ENCODE measurements at regions not wholly inside any gene's neighbourhood (a gene's known extent, or its start where the extent isn't known, plus 50 kb on each side); places are given as distances from the start of the nearest gene placed in this dataset.
"Not testable (repeated sequence)": the region's sequence is repeated elsewhere in the genome, so short reads cannot be mapped to it uniquely, and the experiment has no call there.

DNA sequence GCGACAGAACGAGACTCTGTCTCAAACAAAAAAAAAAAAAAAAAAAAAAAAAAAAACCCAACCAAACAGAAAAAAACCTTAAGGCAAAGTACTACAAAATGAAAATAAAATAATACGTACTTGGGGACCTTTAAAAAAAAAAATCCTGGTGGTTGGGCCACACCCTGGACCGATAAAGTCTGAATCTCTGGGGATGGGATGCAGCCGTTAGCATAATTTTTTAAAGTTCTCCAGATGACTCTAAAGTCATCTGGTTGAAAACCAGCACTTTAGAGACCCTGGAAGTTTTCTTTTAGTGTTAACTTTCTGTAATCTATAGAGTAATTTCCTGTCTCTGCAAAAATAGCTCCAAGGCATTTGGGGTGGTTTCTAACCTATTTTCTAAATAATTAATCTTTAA lies 142.9 kb upstream of the SALL4 start:
- Histone ChIP-seq H3F3A (ENCODE audit: insufficient read depth, low read length, poor library complexity, severe bottlenecking) (no peaks in the 10 kb centered on the region), H3K4me2 (ENCODE audit: low read length) (no peak overlapping the region), H3K27ac (ENCODE audit: low read length) (no peak overlapping the region), H4K20me1 (ENCODE audit: insufficient read depth) (no peaks in the 10 kb centered on the region), H3K4me3 (ENCODE audit: low read length) (no peak overlapping the region), H3K36me3 (ENCODE audit: insufficient read depth, low read length) (no peaks in the 10 kb centered on the region), H3K9me2 (ENCODE audit: insufficient read depth, low read length) (no peaks in the 10 kb centered on the region), H3K9ac (ENCODE audit: low read length) (no peak overlapping the region), H3K79me2 (replicated peaks; ENCODE audit: insufficient read depth, low read length) (no peaks in the 10 kb centered on the region), H3K27me3 (ENCODE audit: insufficient read depth, low read depth, low read length) (no peaks in the 10 kb centered on the region), H3K9me3 (ENCODE audit: low read length) (no peaks in the 10 kb centered on the region), H2AFZ (ENCODE audit: low read depth, low read length) (no peak overlapping the region)
- TF ChIP-seq, protein P1, sequence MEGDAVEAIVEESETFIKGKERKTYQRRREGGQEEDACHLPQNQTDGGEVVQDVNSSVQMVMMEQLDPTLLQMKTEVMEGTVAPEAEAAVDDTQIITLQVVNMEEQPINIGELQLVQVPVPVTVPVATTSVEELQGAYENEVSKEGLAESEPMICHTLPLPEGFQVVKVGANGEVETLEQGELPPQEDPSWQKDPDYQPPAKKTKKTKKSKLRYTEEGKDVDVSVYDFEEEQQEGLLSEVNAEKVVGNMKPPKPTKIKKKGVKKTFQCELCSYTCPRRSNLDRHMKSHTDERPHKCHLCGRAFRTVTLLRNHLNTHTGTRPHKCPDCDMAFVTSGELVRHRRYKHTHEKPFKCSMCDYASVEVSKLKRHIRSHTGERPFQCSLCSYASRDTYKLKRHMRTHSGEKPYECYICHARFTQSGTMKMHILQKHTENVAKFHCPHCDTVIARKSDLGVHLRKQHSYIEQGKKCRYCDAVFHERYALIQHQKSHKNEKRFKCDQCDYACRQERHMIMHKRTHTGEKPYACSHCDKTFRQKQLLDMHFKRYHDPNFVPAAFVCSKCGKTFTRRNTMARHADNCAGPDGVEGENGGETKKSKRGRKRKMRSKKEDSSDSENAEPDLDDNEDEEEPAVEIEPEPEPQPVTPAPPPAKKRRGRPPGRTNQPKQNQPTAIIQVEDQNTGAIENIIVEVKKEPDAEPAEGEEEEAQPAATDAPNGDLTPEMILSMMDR (IDR thresholded peaks at IDR 0.05; ENCODE audit: poor library complexity, severe bottlenecking) = no peak
- no peak for TF ChIP-seq EZH2 (IDR thresholded peaks at IDR 0.05; ENCODE audit: borderline replicate concordance, insufficient read depth, low read length, poor library complexity, severe bottlenecking)
- TF ChIP-seq MXI1 (conservative IDR thresholded peaks at IDR 0.05; ENCODE audit: poor library complexity, severe bottlenecking) = no peak
- TF ChIP-seq RAD21 (conservative IDR thresholded peaks at IDR 0.05) = no peak
- TF ChIP-seq POLR2AphosphoS5 (IDR thresholded peaks at IDR 0.05) = no peak
- no peak for TF ChIP-seq TAF1 (IDR thresholded peaks at IDR 0.05; ENCODE audit: low read depth)

DNA sequence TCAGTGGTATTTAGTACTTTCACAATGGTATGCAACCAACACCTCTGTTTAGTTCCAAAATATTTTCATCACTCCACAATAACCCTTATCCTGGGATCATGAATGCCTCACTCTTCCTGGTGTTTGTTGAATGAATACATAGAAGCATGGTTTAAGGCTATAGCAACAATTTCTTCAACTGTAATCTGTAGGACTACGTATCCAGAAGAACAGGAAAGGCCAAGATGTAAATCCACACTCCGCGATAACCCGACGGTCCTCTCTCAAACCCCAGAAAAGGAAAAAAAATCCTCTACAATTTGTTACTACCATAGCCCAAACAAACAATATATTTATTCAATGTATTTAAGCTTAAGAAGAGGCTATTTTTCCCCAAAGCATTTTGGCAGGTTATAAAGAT lies 141.4 kb upstream of the SALL4 start:
- Histone ChIP-seq H3F3A (ENCODE audit: insufficient read depth, low read length, poor library complexity, severe bottlenecking) (no peaks in the 10 kb centered on the region), H3K4me2 (ENCODE audit: low read length) (no peak overlapping the region), H3K9ac (ENCODE audit: low read length) (no peak overlapping the region), H3K36me3 (ENCODE audit: insufficient read depth, low read length) (no peaks in the 10 kb centered on the region), H3K9me2 (ENCODE audit: insufficient read depth, low read length) (no peaks in the 10 kb centered on the region), H3K4me3 (ENCODE audit: low read length) (no peak overlapping the region), H3K79me2 (replicated peaks; ENCODE audit: insufficient read depth, low read length) (no peaks in the 10 kb centered on the region), H4K20me1 (ENCODE audit: insufficient read depth) (no peaks in the 10 kb centered on the region), H3K27ac (ENCODE audit: low read length) (no peak overlapping the region), H3K9me3 (ENCODE audit: low read length) (no peaks in the 10 kb centered on the region), H3K27me3 (ENCODE audit: insufficient read depth, low read depth, low read length) (no peaks in the 10 kb centered on the region), H2AFZ (ENCODE audit: low read depth, low read length) (no peak overlapping the region)
- TF ChIP-seq, protein P1 (IDR thresholded peaks at IDR 0.05; ENCODE audit: poor library complexity, severe bottlenecking) = no peak
- TF ChIP-seq RAD21 (conservative IDR thresholded peaks at IDR 0.05) = no peak
- no peak for TF ChIP-seq TAF1 (IDR thresholded peaks at IDR 0.05; ENCODE audit: low read depth)
- no peak for TF ChIP-seq EP300 (conservative IDR thresholded peaks at IDR 0.05; ENCODE audit: poor library complexity, severe bottlenecking)
- no peak for TF ChIP-seq POLR2AphosphoS5 (IDR thresholded peaks at IDR 0.05)
- TF ChIP-seq EZH2 (IDR thresholded peaks at IDR 0.05; ENCODE audit: borderline replicate concordance, insufficient read depth, low read length, poor library complexity, severe bottlenecking) = no peak
- no peak for TF ChIP-seq SMC3 (conservative IDR thresholded peaks at IDR 0.05; ENCODE audit: poor library complexity)
- no peak for TF ChIP-seq MXI1 (conservative IDR thresholded peaks at IDR 0.05; ENCODE audit: poor library complexity, severe bottlenecking)
- TF ChIP-seq, protein P2, sequence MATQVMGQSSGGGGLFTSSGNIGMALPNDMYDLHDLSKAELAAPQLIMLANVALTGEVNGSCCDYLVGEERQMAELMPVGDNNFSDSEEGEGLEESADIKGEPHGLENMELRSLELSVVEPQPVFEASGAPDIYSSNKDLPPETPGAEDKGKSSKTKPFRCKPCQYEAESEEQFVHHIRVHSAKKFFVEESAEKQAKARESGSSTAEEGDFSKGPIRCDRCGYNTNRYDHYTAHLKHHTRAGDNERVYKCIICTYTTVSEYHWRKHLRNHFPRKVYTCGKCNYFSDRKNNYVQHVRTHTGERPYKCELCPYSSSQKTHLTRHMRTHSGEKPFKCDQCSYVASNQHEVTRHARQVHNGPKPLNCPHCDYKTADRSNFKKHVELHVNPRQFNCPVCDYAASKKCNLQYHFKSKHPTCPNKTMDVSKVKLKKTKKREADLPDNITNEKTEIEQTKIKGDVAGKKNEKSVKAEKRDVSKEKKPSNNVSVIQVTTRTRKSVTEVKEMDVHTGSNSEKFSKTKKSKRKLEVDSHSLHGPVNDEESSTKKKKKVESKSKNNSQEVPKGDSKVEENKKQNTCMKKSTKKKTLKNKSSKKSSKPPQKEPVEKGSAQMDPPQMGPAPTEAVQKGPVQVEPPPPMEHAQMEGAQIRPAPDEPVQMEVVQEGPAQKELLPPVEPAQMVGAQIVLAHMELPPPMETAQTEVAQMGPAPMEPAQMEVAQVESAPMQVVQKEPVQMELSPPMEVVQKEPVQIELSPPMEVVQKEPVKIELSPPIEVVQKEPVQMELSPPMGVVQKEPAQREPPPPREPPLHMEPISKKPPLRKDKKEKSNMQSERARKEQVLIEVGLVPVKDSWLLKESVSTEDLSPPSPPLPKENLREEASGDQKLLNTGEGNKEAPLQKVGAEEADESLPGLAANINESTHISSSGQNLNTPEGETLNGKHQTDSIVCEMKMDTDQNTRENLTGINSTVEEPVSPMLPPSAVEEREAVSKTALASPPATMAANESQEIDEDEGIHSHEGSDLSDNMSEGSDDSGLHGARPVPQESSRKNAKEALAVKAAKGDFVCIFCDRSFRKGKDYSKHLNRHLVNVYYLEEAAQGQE (IDR thresholded peaks at IDR 0.05; ENCODE audit: borderline replicate concordance) = no peak

DNA sequence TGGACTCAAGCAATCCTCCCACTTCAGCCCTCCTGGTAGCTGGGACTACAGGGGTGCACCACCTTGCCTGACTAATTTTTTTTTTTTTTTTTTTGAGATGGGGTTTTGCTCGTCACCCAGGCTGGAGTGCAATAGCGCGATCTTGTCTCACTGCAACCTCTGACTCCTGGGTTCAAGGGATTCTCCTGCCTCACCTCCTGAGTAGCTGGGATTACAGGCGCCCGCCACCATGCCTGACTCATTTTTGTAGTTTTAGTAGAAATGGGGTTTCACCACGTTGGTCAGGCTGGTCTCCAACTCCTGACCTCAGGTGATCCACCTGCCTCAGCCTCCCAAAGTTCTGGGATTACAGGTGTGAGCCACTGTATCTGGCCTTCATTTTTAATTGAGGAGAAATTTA lies 141.0 kb upstream of the SALL4 start:
- not testable (repeated sequence) for H3K27me3 ChIP-seq (ENCODE audit: insufficient read depth, low read depth, low read length); H3K4me2 ChIP-seq (ENCODE audit: low read length); H3K9me2 ChIP-seq (ENCODE audit: insufficient read depth, low read length)

More for the DNA sequence above, 141.0 kb upstream of the SALL4 start:
- not testable (repeated sequence) for H3K4me3 ChIP-seq (ENCODE audit: low read length); H3K9me3 ChIP-seq (ENCODE audit: low read length); H3K27ac ChIP-seq (ENCODE audit: low read length); H2AFZ ChIP-seq (ENCODE audit: low read depth, low read length); H3K36me3 ChIP-seq (ENCODE audit: insufficient read depth, low read length); H4K20me1 ChIP-seq (ENCODE audit: insufficient read depth); H3F3A ChIP-seq (ENCODE audit: insufficient read depth, low read length, poor library complexity, severe bottlenecking); H3K79me2 ChIP-seq (replicated peaks; ENCODE audit: insufficient read depth, low read length); H3K9ac ChIP-seq (ENCODE audit: low read length)

Measured in neural cell (in vitro differentiated cells).